HL-60 (cell line): ENCODE measurements at regions not wholly inside any gene's neighbourhood (a gene's known extent, or its start where the extent isn't known, plus 50 kb on each side); places are given as distances from the start of the nearest gene placed in this dataset.

Source experiments
- DNase-seq, 2 experiments: peaks; one replicate each; pipeline ENCODE4 v3.0.0-alpha.2; 2010 to 2020; ENCODE audit warnings: low read depth in 1 of 2, low spot score in 1 of 2
- H3K27ac ChIP-seq: fragments of 250-450 bp; sonication (Bioruptor Pico); replicated peaks from 2 replicates; pipeline ENCODE4 v1.5.1; 2020; ENCODE audit warnings: mild to moderate bottlenecking, moderate library complexity
- H3K27me3 ChIP-seq: fragments of 250-450 bp; sonication (Bioruptor Pico); 2 replicates; pipeline ENCODE4 v1.5.1; 2021; ENCODE audit warnings: mild to moderate bottlenecking, moderate library complexity; ENCODE audit not compliant: insufficient read depth, poor library complexity, severe bottlenecking
- H3K4me3 ChIP-seq: replicated peaks from 2 replicates; pipeline ENCODE4 v1.5.1; 2011; ENCODE audit warnings: mild to moderate bottlenecking, control low read depth, low read length; ENCODE audit not compliant: insufficient read depth
- GABPA ChIP-seq: IDR thresholded peaks from 2 replicates; pipeline ENCODE4 v1.6.1; 2012; ENCODE audit warnings: low read depth
- POLR2AphosphoS5 ChIP-seq: IDR thresholded peaks from 2 replicates; pipeline ENCODE4 v1.6.1; 2012; ENCODE audit warnings: low read depth
- SPI1 ChIP-seq: IDR thresholded peaks from 2 replicates; pipeline ENCODE4 v1.6.1; 2012; ENCODE audit warnings: low read depth, mild to moderate bottlenecking, borderline replicate concordance
- TF ChIP-seq, protein P1 (sequence below): IDR thresholded peaks from one replicate; pipeline ENCODE4 v1.5.1; 2011; ENCODE audit warnings: low read length, control low read depth, inconsistent platforms; ENCODE audit not compliant: insufficient read depth
- TF ChIP-seq, protein P2 (sequence below): IDR thresholded peaks from 2 replicates; pipeline ENCODE4 v1.6.1; 2012; ENCODE audit warnings: low read depth; ENCODE audit not compliant: insufficient replicate concordance

DNA sequence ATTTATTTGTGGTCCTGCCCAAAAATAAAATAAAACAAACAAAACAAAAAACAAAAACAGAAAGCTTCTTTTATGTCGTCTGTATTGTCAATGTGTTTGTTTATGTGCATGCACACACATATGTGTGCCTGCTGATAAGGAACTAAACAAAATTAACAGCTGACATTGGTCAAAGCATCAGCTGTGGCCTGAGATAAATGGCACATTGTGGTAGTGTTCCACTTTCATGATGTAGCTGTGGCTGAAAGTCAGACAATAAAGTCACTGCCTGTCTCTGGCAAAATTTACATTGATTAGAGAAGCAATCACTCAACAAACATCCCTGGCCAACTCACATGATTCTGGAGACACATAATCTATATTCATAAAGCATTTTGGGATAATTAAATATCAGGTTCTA lies 203.4 kb upstream of the PIK3C3 start:
- H3K27ac ChIP-seq: no peak overlapping the region
- TF ChIP-seq, protein P1, sequence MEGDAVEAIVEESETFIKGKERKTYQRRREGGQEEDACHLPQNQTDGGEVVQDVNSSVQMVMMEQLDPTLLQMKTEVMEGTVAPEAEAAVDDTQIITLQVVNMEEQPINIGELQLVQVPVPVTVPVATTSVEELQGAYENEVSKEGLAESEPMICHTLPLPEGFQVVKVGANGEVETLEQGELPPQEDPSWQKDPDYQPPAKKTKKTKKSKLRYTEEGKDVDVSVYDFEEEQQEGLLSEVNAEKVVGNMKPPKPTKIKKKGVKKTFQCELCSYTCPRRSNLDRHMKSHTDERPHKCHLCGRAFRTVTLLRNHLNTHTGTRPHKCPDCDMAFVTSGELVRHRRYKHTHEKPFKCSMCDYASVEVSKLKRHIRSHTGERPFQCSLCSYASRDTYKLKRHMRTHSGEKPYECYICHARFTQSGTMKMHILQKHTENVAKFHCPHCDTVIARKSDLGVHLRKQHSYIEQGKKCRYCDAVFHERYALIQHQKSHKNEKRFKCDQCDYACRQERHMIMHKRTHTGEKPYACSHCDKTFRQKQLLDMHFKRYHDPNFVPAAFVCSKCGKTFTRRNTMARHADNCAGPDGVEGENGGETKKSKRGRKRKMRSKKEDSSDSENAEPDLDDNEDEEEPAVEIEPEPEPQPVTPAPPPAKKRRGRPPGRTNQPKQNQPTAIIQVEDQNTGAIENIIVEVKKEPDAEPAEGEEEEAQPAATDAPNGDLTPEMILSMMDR: no peak
- peaks cover 5% of the 10 kb centered on the region for H3K27me3 ChIP-seq
- H3K4me3 ChIP-seq: no peak overlapping the region
- DNase-seq: no peak

DNA sequence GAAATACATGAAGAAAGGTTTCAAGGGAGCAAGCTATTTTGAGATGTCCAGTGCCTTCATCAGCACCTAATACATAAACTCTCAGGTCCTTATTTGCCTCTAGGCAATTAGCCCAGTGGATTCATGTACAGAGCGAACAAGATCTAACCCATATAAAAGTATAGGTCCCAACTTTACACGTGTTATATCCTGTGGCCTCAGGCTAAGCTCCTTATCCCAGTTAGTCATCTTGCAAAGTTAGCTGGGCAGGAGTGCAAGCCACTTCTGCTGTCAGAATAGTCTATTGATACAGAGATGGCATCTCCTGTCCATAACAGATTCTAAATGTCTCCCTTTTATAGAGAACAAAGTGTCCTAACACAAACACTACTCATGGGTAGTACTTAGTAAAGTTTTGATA lies 203.9 kb upstream of the PIK3C3 start:
- TF ChIP-seq, protein P2, sequence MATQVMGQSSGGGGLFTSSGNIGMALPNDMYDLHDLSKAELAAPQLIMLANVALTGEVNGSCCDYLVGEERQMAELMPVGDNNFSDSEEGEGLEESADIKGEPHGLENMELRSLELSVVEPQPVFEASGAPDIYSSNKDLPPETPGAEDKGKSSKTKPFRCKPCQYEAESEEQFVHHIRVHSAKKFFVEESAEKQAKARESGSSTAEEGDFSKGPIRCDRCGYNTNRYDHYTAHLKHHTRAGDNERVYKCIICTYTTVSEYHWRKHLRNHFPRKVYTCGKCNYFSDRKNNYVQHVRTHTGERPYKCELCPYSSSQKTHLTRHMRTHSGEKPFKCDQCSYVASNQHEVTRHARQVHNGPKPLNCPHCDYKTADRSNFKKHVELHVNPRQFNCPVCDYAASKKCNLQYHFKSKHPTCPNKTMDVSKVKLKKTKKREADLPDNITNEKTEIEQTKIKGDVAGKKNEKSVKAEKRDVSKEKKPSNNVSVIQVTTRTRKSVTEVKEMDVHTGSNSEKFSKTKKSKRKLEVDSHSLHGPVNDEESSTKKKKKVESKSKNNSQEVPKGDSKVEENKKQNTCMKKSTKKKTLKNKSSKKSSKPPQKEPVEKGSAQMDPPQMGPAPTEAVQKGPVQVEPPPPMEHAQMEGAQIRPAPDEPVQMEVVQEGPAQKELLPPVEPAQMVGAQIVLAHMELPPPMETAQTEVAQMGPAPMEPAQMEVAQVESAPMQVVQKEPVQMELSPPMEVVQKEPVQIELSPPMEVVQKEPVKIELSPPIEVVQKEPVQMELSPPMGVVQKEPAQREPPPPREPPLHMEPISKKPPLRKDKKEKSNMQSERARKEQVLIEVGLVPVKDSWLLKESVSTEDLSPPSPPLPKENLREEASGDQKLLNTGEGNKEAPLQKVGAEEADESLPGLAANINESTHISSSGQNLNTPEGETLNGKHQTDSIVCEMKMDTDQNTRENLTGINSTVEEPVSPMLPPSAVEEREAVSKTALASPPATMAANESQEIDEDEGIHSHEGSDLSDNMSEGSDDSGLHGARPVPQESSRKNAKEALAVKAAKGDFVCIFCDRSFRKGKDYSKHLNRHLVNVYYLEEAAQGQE: no peak
- TF ChIP-seq, protein P1: no peak
- TF ChIP-seq SPI1 (no peak), GABPA (no peak), POLR2AphosphoS5 (no peak)

DNA sequence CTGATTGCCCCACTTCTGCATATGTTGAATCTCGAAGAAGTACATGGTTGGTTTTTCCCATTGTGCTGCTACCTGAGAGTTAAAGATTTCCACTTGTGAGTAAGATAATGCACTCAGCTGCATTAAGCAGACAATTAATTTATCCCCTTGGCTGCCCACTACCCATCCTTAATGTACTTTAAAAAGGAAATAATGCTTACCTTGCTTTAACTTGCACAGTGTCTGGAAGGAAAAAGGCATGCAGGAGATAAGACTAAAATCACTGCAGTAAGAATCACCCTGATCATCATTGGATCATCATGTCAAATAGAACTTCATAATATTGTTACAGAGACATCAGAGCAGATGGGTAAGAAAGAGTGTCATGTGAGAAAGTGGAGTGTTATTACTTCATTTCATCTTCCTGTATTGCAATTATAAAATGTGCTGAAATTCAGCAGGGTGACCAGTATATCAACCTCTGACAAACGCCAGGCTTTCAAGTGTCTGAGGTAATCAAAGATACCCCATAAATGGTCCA lies 207.3 kb upstream of the PIK3C3 start:
- no peak overlapping the region for H3K27ac ChIP-seq
- no peak for TF ChIP-seq GABPA
- TF ChIP-seq, protein P2: no peak
- no peak for TF ChIP-seq POLR2AphosphoS5
- TF ChIP-seq SPI1: no peak
- TF ChIP-seq, protein P1: no peak
- peaks cover 6% of the 10 kb centered on the region for H3K27me3 ChIP-seq
- H3K4me3 ChIP-seq: no peak overlapping the region
- no peak for DNase-seq

More for the DNA sequence above, 203.9 kb upstream of the PIK3C3 start:
- no peak overlapping the region for H3K27ac ChIP-seq
- H3K4me3 ChIP-seq: no peak overlapping the region
- DNase-seq: no peak
- H3K27me3 ChIP-seq: peaks cover 5% of the 10 kb centered on the region
